ENCODE measurements at regions not wholly inside any gene's neighbourhood (a gene's known extent, or its start where the extent isn't known, plus 50 kb on each side); places are given as distances from the start of the nearest gene placed in this dataset.

- H3K27me3 ChIP-seq (ENCODE audit: control insufficient read depth in 4 of 4, insufficient read depth in 4 of 4, low read length in 3 of 4) = no peaks in the 10 kb centered on the region
- H3K4me3 ChIP-seq (ENCODE audit: low read depth in 1 of 3, low read length in 3 of 3) = no peak overlapping the region
- TF ChIP-seq ATF3 (IDR thresholded peaks at IDR 0.05) (no peak), YY1 (IDR thresholded peaks at IDR 0.05) (no peak)
Measured at GRCh38 chr1:212506666-212507065, 73.9 kb downstream of the NENF start.

GRCh38 chr1:212507369-212507768, 74.6 kb downstream of the NENF start:
- Histone ChIP-seq H3K9ac (ENCODE audit: low read depth in 1 of 2, low read length in 2 of 2) (no peak overlapping the region), H3K4me3 (ENCODE audit: low read depth in 1 of 3, low read length in 3 of 3) (no peak overlapping the region), H3K27ac (ENCODE audit: low read depth in 1 of 2, low read length in 2 of 2) (no peak overlapping the region), H3K36me3 (ENCODE audit: control insufficient read depth in 4 of 4, insufficient read depth in 3 of 4, low read depth in 1 of 4, low read length in 3 of 4) (no peaks in the 10 kb centered on the region), H3K9me3 (ENCODE audit: control insufficient read depth in 4 of 4, low read length in 3 of 4) (no peaks in the 10 kb centered on the region), H3K4me1 (ENCODE audit: control insufficient read depth in 4 of 4, insufficient read depth in 4 of 4, low read length in 3 of 4) (no peaks in the 10 kb centered on the region), H3K27me3 (ENCODE audit: control insufficient read depth in 4 of 4, insufficient read depth in 4 of 4, low read length in 3 of 4) (no peaks in the 10 kb centered on the region)
- DNase-seq (ENCODE audit: low spot score) = no peak
- TF ChIP-seq JUND (IDR thresholded peaks at IDR 0.05) = no peak
- TF ChIP-seq REST (IDR thresholded peaks at IDR 0.05) = no peak
- no peak for TF ChIP-seq MAX (IDR thresholded peaks at IDR 0.05)
- no peak for TF ChIP-seq EGR1 (IDR thresholded peaks at IDR 0.05; ENCODE audit: low read depth in 2 of 2)
- TF ChIP-seq HNF4G (IDR thresholded peaks at IDR 0.05) = no peak
- no peak for TF ChIP-seq FOXA1 (IDR thresholded peaks at IDR 0.05)
- TF ChIP-seq FOXA2 (IDR thresholded peaks at IDR 0.05) = no peak
- TF ChIP-seq RXRA (IDR thresholded peaks at IDR 0.05) = no peak
- no peak for TF ChIP-seq SP1 (IDR thresholded peaks at IDR 0.05)
- no peak for TF ChIP-seq ZBTB33 (IDR thresholded peaks at IDR 0.05)
- TF ChIP-seq NR2F2 (IDR thresholded peaks at IDR 0.05) = no peak
- TF ChIP-seq ATF3 (IDR thresholded peaks at IDR 0.05) = no peak
- TF ChIP-seq CTCF (IDR thresholded peaks at IDR 0.05; ENCODE audit: low read depth, low read length, missing input control) = no peak
- WGBS = 82% methylated on average over 7 of the region's 7 CpGs

More at GRCh38 chr1:212506666-212507065, 73.9 kb downstream of the NENF start:
- Histone ChIP-seq H3K9me3 (ENCODE audit: control insufficient read depth in 4 of 4, low read length in 3 of 4) (no peaks in the 10 kb centered on the region), H3K4me1 (ENCODE audit: control insufficient read depth in 4 of 4, insufficient read depth in 4 of 4, low read length in 3 of 4) (no peaks in the 10 kb centered on the region), H3K9ac (ENCODE audit: low read depth in 1 of 2, low read length in 2 of 2) (no peak overlapping the region), H3K27ac (ENCODE audit: low read depth in 1 of 2, low read length in 2 of 2) (no peak overlapping the region), H3K36me3 (ENCODE audit: control insufficient read depth in 4 of 4, insufficient read depth in 3 of 4, low read depth in 1 of 4, low read length in 3 of 4) (no peaks in the 10 kb centered on the region)
- DNase-seq (ENCODE audit: low spot score) = no peak

Data from liver (tissue), 8 donors.